ENCODE measurements at regions not wholly inside any gene's neighbourhood (a gene's known extent, or its start where the extent isn't known, plus 50 kb on each side); places are given as distances from the start of the nearest gene placed in this dataset.

DNA sequence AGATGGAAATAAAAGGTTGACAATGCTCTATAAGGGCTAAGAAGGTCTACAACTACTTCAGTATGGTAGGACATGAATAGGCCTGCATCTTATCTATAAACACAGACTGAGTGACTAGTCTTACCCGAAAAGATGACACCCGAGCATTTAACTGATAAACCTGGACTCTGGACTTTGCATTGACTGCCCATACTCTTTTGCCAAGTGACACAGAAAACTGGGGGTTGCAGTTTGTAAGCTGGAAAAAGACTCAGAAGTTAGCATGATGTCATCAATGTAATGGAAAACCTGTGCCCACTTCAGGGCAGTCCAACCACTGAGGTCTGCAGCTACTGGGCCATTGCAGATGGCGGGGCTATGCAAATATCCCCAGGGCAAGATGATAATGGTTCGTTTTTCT lies 258.3 kb upstream of the NEGR1 start:
- FAIRE-seq: no peak
- intact Hi-C loops (cut with micrococcal nuclease): no loop called here

More for the DNA sequence above, 258.3 kb upstream of the NEGR1 start:
- no peak for DNase-seq (ENCODE audit: low read depth, low spot score)
- no peak overlapping the region for H3K9ac ChIP-seq (replicated peaks; ENCODE audit: extremely low read depth, insufficient read depth, low read length)
- dilution Hi-C loops (cut with MboI; ENCODE audit: extremely low pct_ligation_motif_present, low sequenced_read_pairs): no loop called here
- H4K20me1 ChIP-seq (replicated peaks; ENCODE audit: control insufficient read depth, extremely low read depth, insufficient read depth, low read length): no peaks in the 10 kb centered on the region
- ChIA-PET CTCF (no interaction called here), POLR2A (no interaction called here)
- no peaks in the 10 kb centered on the region for H3K9me3 ChIP-seq (replicated peaks; ENCODE audit: control insufficient read depth, insufficient read depth, low read length)
- H3K36me3 ChIP-seq (ENCODE audit: control insufficient read depth in 2 of 2, extremely low read depth in 1 of 2, insufficient read depth in 2 of 2, low read length in 2 of 2): no peaks in the 10 kb centered on the region
- no peak for TF ChIP-seq FOS (IDR thresholded peaks at IDR 0.05; ENCODE audit: borderline replicate concordance, insufficient read depth, low read length)
- TF ChIP-seq, protein P1, sequence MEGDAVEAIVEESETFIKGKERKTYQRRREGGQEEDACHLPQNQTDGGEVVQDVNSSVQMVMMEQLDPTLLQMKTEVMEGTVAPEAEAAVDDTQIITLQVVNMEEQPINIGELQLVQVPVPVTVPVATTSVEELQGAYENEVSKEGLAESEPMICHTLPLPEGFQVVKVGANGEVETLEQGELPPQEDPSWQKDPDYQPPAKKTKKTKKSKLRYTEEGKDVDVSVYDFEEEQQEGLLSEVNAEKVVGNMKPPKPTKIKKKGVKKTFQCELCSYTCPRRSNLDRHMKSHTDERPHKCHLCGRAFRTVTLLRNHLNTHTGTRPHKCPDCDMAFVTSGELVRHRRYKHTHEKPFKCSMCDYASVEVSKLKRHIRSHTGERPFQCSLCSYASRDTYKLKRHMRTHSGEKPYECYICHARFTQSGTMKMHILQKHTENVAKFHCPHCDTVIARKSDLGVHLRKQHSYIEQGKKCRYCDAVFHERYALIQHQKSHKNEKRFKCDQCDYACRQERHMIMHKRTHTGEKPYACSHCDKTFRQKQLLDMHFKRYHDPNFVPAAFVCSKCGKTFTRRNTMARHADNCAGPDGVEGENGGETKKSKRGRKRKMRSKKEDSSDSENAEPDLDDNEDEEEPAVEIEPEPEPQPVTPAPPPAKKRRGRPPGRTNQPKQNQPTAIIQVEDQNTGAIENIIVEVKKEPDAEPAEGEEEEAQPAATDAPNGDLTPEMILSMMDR (IDR thresholded peaks at IDR 0.05; ENCODE audit: extremely low read depth in 1 of 2, insufficient read depth in 1 of 2, low read depth in 1 of 2, low read length in 2 of 2): no peak
- TF ChIP-seq, protein P2, sequence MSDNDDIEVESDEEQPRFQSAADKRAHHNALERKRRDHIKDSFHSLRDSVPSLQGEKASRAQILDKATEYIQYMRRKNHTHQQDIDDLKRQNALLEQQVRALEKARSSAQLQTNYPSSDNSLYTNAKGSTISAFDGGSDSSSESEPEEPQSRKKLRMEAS (IDR thresholded peaks at IDR 0.05; ENCODE audit: insufficient read depth, insufficient read length): no peak
- no peak for TF ChIP-seq POLR2AphosphoS5 (IDR thresholded peaks at IDR 0.05; ENCODE audit: insufficient read depth, low read depth, low read length)
- no peak for TF ChIP-seq GATA2 (IDR thresholded peaks at IDR 0.05; ENCODE audit: insufficient read depth, insufficient read length, low read depth, low read length)
- TF ChIP-seq EZH2 (IDR thresholded peaks at IDR 0.05; ENCODE audit: borderline replicate concordance, low read depth, low read length, severe bottlenecking): no peak
- no peak for TF ChIP-seq POLR2A (IDR thresholded peaks at IDR 0.05; ENCODE audit: low read depth, low read length)
- no peak for TF ChIP-seq MYC (IDR thresholded peaks at IDR 0.05; ENCODE audit: low read depth, low read length)
- TF ChIP-seq JUN (IDR thresholded peaks at IDR 0.05; ENCODE audit: borderline replicate concordance, insufficient read depth, insufficient read length, low read depth): no peak
- H3K27me3 ChIP-seq (ENCODE audit: control insufficient read depth in 2 of 2, insufficient read depth in 2 of 2, low read length in 2 of 2): no peaks in the 10 kb centered on the region
- H3K27ac ChIP-seq (ENCODE audit: insufficient read depth, low read depth, low read length): no peak overlapping the region
- H3K4me1 ChIP-seq (ENCODE audit: control insufficient read depth, extremely low read depth, insufficient read depth, low read length): no peaks in the 10 kb centered on the region
- BruUV-seq (replicated peaks): no TSS peak
- H2AFZ ChIP-seq (ENCODE audit: low read depth, low read length): no peak overlapping the region
- no peaks in the 10 kb centered on the region for H3K79me2 ChIP-seq (ENCODE audit: control insufficient read depth, insufficient read depth, low read length)
- no peak overlapping the region for H3K4me3 ChIP-seq (replicated peaks in 1 of 3; ENCODE audit: insufficient read depth in 1 of 3, low read depth in 1 of 3, low read length in 3 of 3)
- no peak overlapping the region for H3K4me2 ChIP-seq (ENCODE audit: insufficient read depth, low read length)
- no peaks in the 10 kb centered on the region for H3K9me1 ChIP-seq (replicated peaks; ENCODE audit: control insufficient read depth, extremely low read depth, insufficient read depth, low read length)

Measured in endothelial cell of umbilical vein (primary cell).